ENCODE measurements at regions not wholly inside any gene's neighbourhood (a gene's known extent, or its start where the extent isn't known, plus 50 kb on each side); places are given as distances from the start of the nearest gene placed in this dataset.

DNA sequence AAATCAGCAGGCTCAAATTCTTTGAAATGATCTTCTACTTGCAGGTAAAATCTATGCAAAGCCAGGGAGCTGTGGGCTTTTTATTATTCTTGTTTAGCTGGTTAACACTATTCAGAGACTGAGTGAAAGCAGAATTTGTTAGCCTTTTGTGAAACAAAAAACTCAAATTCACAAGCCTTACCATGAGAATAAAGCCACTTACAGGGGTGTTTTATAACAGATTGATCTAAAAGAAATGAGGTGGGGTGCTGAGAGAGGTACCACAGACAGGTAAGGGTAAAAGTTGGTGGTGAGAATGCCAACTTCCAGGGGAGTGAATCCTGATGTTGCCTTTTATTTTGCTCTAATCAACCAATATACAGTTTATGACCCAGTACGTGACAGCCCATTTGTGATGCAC lies 1585.6 kb downstream of the EFNA5 start:
- TF ChIP-seq CTCF (IDR thresholded peaks at IDR 0.05; ENCODE audit: low read length) (no peak), EZH2 (IDR thresholded peaks at IDR 0.05; ENCODE audit: borderline replicate concordance, low read length) (no peak)
